ENCODE measurements at regions not wholly inside any gene's neighbourhood (a gene's known extent, or its start where the extent isn't known, plus 50 kb on each side); places are given as distances from the start of the nearest gene placed in this dataset.
"Not testable (repeated sequence)": the region's sequence is repeated elsewhere in the genome, so short reads cannot be mapped to it uniquely, and the experiment has no call there.

GRCh38 chr12:38523920-38524319 is 207.3 kb downstream of the ALG10B start:
- no peak overlapping the region for H3K4me3 ChIP-seq (ENCODE audit: low read length)
- POLR2A ChIA-PET = no interaction called here
- no peak overlapping the region for H3K27ac ChIP-seq (ENCODE audit: low read depth in 1 of 2, low read length in 2 of 2)
- no peak for ATAC-seq (ENCODE audit: poor library complexity)
- no peaks in the 10 kb centered on the region for H3K36me3 Mint-ChIP-seq (ENCODE audit: low read depth)
- H3K27me3 Mint-ChIP-seq = no peaks in the 10 kb centered on the region
- H3K4me3 Mint-ChIP-seq = no peak overlapping the region
- H3K9me3 ChIP-seq (ENCODE audit: control insufficient read depth in 1 of 2, insufficient read depth in 1 of 2, low read length in 2 of 2) = no peaks in the 10 kb centered on the region
- no peaks in the 10 kb centered on the region for H3K4me1 ChIP-seq (ENCODE audit: insufficient read depth, low read length)
- intact Hi-C loops (cut with DNase I, micrococcal nuclease) = no loop called here
- no peak for TF ChIP-seq CTCF (IDR thresholded peaks at IDR 0.05)
- CTCF ChIA-PET = no interaction called here
- no peaks in the 10 kb centered on the region for H3K36me3 ChIP-seq (ENCODE audit: insufficient read depth, low read length)
- DNase-seq = no peak
- no peak overlapping the region for H3K27ac Mint-ChIP-seq
- H3K4me1 Mint-ChIP-seq (ENCODE audit: low read depth) = no peaks in the 10 kb centered on the region
- H3K9me3 Mint-ChIP-seq = peaks cover 10% of the 10 kb centered on the region
- no peaks in the 10 kb centered on the region for H3K27me3 ChIP-seq (ENCODE audit: control insufficient read depth in 1 of 2, insufficient read depth in 2 of 2, low read length in 2 of 2)

GRCh38 chr12:38527631-38528030 is 211.1 kb downstream of the ALG10B start:
- H3K27ac Mint-ChIP-seq = no peak overlapping the region
- no peak for TF ChIP-seq CTCF (IDR thresholded peaks at IDR 0.05)
- intact Hi-C loops (cut with DNase I, micrococcal nuclease) = no loop called here
- ATAC-seq (ENCODE audit: poor library complexity) (no peak), DNase-seq (no peak)
- peaks cover 11% of the 10 kb centered on the region for H3K9me3 Mint-ChIP-seq
- no peaks in the 10 kb centered on the region for H3K27me3 Mint-ChIP-seq
- Histone ChIP-seq H3K4me3 (ENCODE audit: low read length) (no peak overlapping the region), H3K9me3 (ENCODE audit: control insufficient read depth in 1 of 2, insufficient read depth in 1 of 2, low read length in 2 of 2) (no peaks in the 10 kb centered on the region), H3K36me3 (ENCODE audit: insufficient read depth, low read length) (no peaks in the 10 kb centered on the region), H3K27me3 (ENCODE audit: control insufficient read depth in 1 of 2, insufficient read depth in 2 of 2, low read length in 2 of 2) (no peaks in the 10 kb centered on the region), H3K27ac (ENCODE audit: low read depth in 1 of 2, low read length in 2 of 2) (no peak overlapping the region), H3K4me1 (ENCODE audit: insufficient read depth, low read length) (no peaks in the 10 kb centered on the region)
- POLR2A ChIA-PET = no interaction called here
- H3K4me1 Mint-ChIP-seq (ENCODE audit: low read depth) = no peaks in the 10 kb centered on the region
- no peaks in the 10 kb centered on the region for H3K36me3 Mint-ChIP-seq (ENCODE audit: low read depth)
- no peak overlapping the region for H3K4me3 Mint-ChIP-seq
- CTCF ChIA-PET = no interaction called here

- no peak for TF ChIP-seq CTCF (IDR thresholded peaks at IDR 0.05)
- intact Hi-C loops (cut with DNase I, micrococcal nuclease) = no loop called here
- no peak for ATAC-seq (ENCODE audit: poor library complexity)
These were observed 212.0 kb downstream of the ALG10B start for GRCh38 chr12:38528527-38528926.

GRCh38 chr12:38529281-38529680 is 212.7 kb downstream of the ALG10B start:
- intact Hi-C loops (cut with DNase I, micrococcal nuclease); H3K4me3 ChIP-seq (ENCODE audit: low read length); H3K27me3 ChIP-seq (ENCODE audit: control insufficient read depth in 1 of 2, insufficient read depth in 2 of 2, low read length in 2 of 2); DNase-seq; H3K9me3 ChIP-seq (ENCODE audit: control insufficient read depth in 1 of 2, insufficient read depth in 1 of 2, low read length in 2 of 2); H3K36me3 ChIP-seq (ENCODE audit: insufficient read depth, low read length); H3K4me1 Mint-ChIP-seq (ENCODE audit: low read depth); H3K36me3 Mint-ChIP-seq (ENCODE audit: low read depth); H3K27me3 Mint-ChIP-seq; H3K4me3 Mint-ChIP-seq; H3K27ac Mint-ChIP-seq; H3K9me3 Mint-ChIP-seq; H3K4me1 ChIP-seq (ENCODE audit: insufficient read depth, low read length); ATAC-seq (ENCODE audit: poor library complexity); H3K27ac ChIP-seq (ENCODE audit: low read depth in 1 of 2, low read length in 2 of 2); POLR2A ChIA-PET; CTCF ChIA-PET: not testable (repeated sequence)

More at GRCh38 chr12:38528527-38528926, 212.0 kb downstream of the ALG10B start:
- no peaks in the 10 kb centered on the region for H3K4me1 ChIP-seq (ENCODE audit: insufficient read depth, low read length)
- H3K27me3 Mint-ChIP-seq = no peaks in the 10 kb centered on the region
- H3K27ac Mint-ChIP-seq = no peak overlapping the region
- no peaks in the 10 kb centered on the region for H3K27me3 ChIP-seq (ENCODE audit: control insufficient read depth in 1 of 2, insufficient read depth in 2 of 2, low read length in 2 of 2)
- no peak overlapping the region for H3K4me3 ChIP-seq (ENCODE audit: low read length)
- H3K4me1 Mint-ChIP-seq (ENCODE audit: low read depth) = no peaks in the 10 kb centered on the region
- peaks cover 10% of the 10 kb centered on the region for H3K9me3 Mint-ChIP-seq
- no peak for DNase-seq
- H3K27ac ChIP-seq (ENCODE audit: low read depth in 1 of 2, low read length in 2 of 2) = no peak overlapping the region
- no peak overlapping the region for H3K4me3 Mint-ChIP-seq
- ChIA-PET POLR2A (no interaction called here), CTCF (no interaction called here)
- no peaks in the 10 kb centered on the region for H3K36me3 ChIP-seq (ENCODE audit: insufficient read depth, low read length)
- H3K9me3 ChIP-seq (ENCODE audit: control insufficient read depth in 1 of 2, insufficient read depth in 1 of 2, low read length in 2 of 2) = no peaks in the 10 kb centered on the region
- no peaks in the 10 kb centered on the region for H3K36me3 Mint-ChIP-seq (ENCODE audit: low read depth)

Data from CD4-positive, alpha-beta T cell (primary cell).